ENCODE measurements at regions not wholly inside any gene's neighbourhood (a gene's known extent, or its start where the extent isn't known, plus 50 kb on each side); places are given as distances from the start of the nearest gene placed in this dataset.

DNA sequence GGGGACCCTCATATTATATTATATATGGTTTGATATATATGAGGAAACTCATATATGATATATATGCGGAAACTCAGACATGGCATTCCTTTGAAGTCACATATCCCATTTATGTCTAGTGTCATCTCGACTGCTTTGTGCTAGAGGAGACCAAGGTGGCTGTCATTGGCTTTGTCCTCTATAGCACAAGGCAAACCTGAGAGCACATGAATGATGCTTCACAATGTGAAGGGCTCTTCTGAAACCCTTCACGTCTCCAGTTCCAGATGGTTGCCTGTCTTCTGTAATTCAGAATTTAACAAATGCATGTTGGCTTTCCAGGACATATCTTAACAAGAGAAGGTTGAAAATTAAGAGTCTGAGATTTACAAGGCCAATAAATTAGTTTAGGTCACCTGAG is 303.6 kb downstream of the BARHL2 start:
- no peaks in the 10 kb centered on the region for H3K9me3 ChIP-seq (replicated peaks; ENCODE audit: control insufficient read depth, insufficient read depth, low read length)
- peaks cover 0 to 6% of the 10 kb centered on the region in 2 experiments for H3K27me3 ChIP-seq (ENCODE audit: control insufficient read depth in 2 of 2, insufficient read depth in 2 of 2, low read length in 2 of 2)
- dilution Hi-C loops (cut with MboI; ENCODE audit: extremely low pct_ligation_motif_present, low sequenced_read_pairs) (no loop called here), intact Hi-C loops (cut with micrococcal nuclease) (no loop called here)
- no peaks in the 10 kb centered on the region for H3K36me3 ChIP-seq (ENCODE audit: control insufficient read depth in 2 of 2, extremely low read depth in 1 of 2, insufficient read depth in 2 of 2, low read length in 2 of 2)
- no peak overlapping the region for H3K9ac ChIP-seq (replicated peaks; ENCODE audit: extremely low read depth, insufficient read depth, low read length)
- no peak overlapping the region for H3K27ac ChIP-seq (ENCODE audit: insufficient read depth, low read depth, low read length)
- DNase-seq (ENCODE audit: low read depth, low spot score) (no peak), FAIRE-seq (no peak)
- POLR2A ChIA-PET, result no interaction called here
- H3K4me1 ChIP-seq (ENCODE audit: control insufficient read depth, extremely low read depth, insufficient read depth, low read length), result no peaks in the 10 kb centered on the region
- H3K4me3 ChIP-seq (replicated peaks in 1 of 3; ENCODE audit: insufficient read depth in 1 of 3, low read depth in 1 of 3, low read length in 3 of 3), result no peak overlapping the region
- H3K79me2 ChIP-seq (ENCODE audit: control insufficient read depth, insufficient read depth, low read length), result no peaks in the 10 kb centered on the region
- CTCF ChIA-PET, result no interaction called here
- no TSS peak for BruUV-seq (replicated peaks)
- TF ChIP-seq MYC (IDR thresholded peaks at IDR 0.05; ENCODE audit: low read depth, low read length), result no peak
- TF ChIP-seq, protein P1, sequence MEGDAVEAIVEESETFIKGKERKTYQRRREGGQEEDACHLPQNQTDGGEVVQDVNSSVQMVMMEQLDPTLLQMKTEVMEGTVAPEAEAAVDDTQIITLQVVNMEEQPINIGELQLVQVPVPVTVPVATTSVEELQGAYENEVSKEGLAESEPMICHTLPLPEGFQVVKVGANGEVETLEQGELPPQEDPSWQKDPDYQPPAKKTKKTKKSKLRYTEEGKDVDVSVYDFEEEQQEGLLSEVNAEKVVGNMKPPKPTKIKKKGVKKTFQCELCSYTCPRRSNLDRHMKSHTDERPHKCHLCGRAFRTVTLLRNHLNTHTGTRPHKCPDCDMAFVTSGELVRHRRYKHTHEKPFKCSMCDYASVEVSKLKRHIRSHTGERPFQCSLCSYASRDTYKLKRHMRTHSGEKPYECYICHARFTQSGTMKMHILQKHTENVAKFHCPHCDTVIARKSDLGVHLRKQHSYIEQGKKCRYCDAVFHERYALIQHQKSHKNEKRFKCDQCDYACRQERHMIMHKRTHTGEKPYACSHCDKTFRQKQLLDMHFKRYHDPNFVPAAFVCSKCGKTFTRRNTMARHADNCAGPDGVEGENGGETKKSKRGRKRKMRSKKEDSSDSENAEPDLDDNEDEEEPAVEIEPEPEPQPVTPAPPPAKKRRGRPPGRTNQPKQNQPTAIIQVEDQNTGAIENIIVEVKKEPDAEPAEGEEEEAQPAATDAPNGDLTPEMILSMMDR (IDR thresholded peaks at IDR 0.05; ENCODE audit: extremely low read depth in 1 of 2, insufficient read depth in 1 of 2, low read depth in 1 of 2, low read length in 2 of 2), result no peak
- TF ChIP-seq GATA2 (IDR thresholded peaks at IDR 0.05; ENCODE audit: insufficient read depth, insufficient read length, low read depth, low read length), result no peak
- no peak for TF ChIP-seq FOS (IDR thresholded peaks at IDR 0.05; ENCODE audit: borderline replicate concordance, insufficient read depth, low read length)
- no peak for TF ChIP-seq POLR2A (IDR thresholded peaks at IDR 0.05; ENCODE audit: low read depth, low read length)
- TF ChIP-seq EZH2 (IDR thresholded peaks at IDR 0.05; ENCODE audit: borderline replicate concordance, low read depth, low read length, severe bottlenecking), result no peak
- TF ChIP-seq POLR2AphosphoS5 (IDR thresholded peaks at IDR 0.05; ENCODE audit: insufficient read depth, low read depth, low read length), result no peak
- TF ChIP-seq, protein P2, sequence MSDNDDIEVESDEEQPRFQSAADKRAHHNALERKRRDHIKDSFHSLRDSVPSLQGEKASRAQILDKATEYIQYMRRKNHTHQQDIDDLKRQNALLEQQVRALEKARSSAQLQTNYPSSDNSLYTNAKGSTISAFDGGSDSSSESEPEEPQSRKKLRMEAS (IDR thresholded peaks at IDR 0.05; ENCODE audit: insufficient read depth, insufficient read length), result no peak
- no peak for TF ChIP-seq JUN (IDR thresholded peaks at IDR 0.05; ENCODE audit: borderline replicate concordance, insufficient read depth, insufficient read length, low read depth)
- no peaks in the 10 kb centered on the region for H4K20me1 ChIP-seq (replicated peaks; ENCODE audit: control insufficient read depth, extremely low read depth, insufficient read depth, low read length)
- H2AFZ ChIP-seq (ENCODE audit: low read depth, low read length), result no peak overlapping the region
- no peaks in the 10 kb centered on the region for H3K9me1 ChIP-seq (replicated peaks; ENCODE audit: control insufficient read depth, extremely low read depth, insufficient read depth, low read length)
- H3K4me2 ChIP-seq (ENCODE audit: insufficient read depth, low read length), result no peak overlapping the region

All from endothelial cell of umbilical vein (primary cell).